ENCODE measurements at regions not wholly inside any gene's neighbourhood (a gene's known extent, or its start where the extent isn't known, plus 50 kb on each side); places are given as distances from the start of the nearest gene placed in this dataset.
A peak's percentile ranks its signal among the peaks of the same experiment; 100 is the strongest.
"Not testable (repeated sequence)": the region's sequence is repeated elsewhere in the genome, so short reads cannot be mapped to it uniquely, and the experiment has no call there.

- not testable (repeated sequence) for DNase-seq
These were observed 556.7 kb upstream of the SPRY2 start for GRCh38 chr13:80897641-80898040.

- no peak for DNase-seq
These were observed 554.0 kb upstream of the SPRY2 start for GRCh38 chr13:80894917-80895316.

DNA sequence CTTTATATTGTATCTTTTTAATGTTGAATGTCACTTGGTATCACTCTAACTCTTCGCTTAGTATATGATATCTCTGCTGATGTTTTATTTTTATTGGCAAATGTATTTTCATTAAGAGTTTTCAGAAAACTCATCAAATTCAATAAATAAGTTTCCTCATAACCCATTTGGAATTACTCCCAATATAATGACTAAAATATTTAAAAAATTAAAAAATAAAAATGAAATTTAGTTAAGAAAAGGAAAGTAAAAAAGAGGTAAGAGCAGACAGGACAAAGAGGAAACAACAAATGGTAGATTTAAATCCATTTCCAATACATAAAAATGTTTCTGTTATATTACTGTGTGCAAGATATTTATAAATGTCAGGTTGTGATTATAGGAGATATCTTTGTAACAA is 548.9 kb upstream of the SPRY2 start:
- no peak for DNase-seq

DNA sequence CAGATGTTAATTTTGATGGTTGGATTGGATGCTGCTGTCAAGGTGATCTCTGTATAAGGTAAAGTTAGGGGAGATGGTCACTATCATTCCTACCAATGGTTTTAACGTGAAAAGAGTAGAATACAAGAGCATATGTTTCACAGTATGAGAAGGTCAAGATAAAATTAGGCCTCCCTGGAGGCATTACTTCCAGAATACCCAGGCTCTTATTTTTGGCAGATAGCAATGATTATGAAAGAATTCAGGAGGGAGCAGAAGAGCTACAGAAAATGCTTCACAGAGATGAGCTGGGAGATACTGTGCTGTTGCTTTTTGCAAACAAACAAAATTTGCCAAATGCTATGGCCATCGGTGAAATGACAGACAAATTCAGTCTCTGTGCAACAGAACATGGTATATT is 547.5 kb upstream of the SPRY2 start:
- DNase-seq: no peak

GRCh38 chr13:80884056-80884785 is 543.3 kb upstream of the SPRY2 start:
- DNase-seq: peak; percentile 3

DNA sequence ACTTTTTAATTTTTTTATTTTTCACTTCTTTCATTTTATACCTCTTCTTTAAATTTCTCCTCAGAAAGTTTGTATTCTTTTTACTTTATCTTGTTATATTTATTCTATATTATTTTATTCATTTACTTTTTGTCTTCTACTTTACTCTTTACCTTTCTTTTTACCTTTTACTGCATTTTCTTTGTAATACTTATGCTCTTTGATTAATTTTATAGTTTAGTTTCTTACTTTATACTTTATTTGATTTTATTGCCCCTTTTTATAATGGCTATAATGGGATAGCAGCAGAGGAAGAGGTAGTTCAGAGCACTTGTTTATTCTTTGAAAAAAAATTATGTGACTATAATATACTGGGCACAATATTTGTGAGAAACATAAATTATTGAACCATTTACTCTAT is 542.6 kb upstream of the SPRY2 start:
- DNase-seq: no peak

- peak; percentile 83 for DNase-seq
These were observed 541.1 kb upstream of the SPRY2 start for GRCh38 chr13:80881942-80882445.

DNA sequence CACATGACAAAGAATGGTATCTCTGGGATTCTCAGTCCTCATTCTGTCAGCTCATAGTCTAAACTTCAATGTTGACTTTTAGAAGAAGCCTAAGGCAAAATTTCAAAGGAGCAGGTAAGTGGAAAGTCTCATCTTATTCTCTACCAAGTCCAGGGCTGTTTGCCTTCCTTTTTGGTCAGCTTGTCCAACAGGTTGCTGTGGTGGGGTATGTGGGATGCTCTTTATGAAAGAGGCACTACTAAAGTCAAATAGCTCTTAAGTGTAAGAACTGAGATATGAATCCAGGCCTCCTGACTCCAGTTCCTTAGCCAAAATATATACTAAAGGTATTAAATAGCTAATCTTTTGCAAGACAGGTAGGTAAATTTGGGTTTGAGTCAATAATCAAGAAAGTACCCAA is 540.6 kb upstream of the SPRY2 start:
- no peak for DNase-seq

DNA sequence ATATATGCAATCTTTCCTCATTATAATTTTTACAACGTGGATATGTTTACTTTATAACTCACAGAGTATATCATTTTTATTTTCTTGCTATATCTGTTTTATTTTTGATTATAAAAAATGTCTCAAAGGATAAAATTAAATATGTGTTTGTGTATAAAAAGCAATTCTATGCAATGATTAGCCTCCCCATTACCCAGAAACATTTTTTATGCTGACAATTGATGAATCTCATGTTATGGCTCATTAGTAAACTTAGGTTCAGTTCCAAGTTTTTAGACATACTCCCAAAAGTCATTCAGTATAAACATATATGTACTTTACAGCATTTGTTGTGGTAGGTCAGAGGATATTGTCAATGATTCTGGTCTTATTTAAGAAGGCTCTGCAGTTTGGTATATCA is 540.1 kb upstream of the SPRY2 start:
- no peak for DNase-seq

- DNase-seq: no peak
These were observed 537.0 kb upstream of the SPRY2 start for GRCh38 chr13:80877944-80878241.

DNA sequence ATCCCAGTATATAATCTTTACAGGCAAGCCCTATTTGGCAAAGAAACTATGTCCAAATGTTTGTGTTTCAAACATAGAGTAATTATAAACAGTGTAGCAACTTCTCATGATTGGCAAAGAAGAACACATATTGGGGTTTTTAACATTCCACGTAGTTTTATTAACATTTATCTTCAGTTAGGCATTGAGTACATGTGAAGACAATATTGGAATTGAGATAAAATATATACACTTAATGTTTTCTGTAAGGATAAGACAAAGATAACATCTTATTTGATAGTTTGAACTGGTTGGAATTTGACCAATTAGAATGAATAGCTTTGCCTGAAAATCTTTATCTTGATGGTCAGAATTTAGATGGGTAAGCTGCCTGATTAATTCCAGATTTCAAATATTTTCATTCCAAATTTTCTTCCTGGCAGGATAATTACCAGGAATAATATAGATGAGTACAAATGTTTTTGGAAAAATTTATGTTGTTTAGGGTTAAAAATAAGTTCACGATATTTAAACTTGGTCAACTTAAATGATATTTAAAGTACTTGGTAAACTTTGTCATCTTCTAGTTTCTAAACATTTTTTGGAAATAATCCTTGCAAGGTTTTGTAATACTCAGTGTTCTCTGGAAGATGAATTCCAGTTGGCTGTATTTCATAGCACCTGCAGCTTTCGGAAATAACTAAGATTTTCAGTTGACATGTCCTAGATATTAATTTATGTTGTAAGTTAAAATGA is 536.5 kb upstream of the SPRY2 start:
- no peak for DNase-seq

GRCh38 chr13:80873589-80873988 is 532.7 kb upstream of the SPRY2 start:
- no peak for DNase-seq

- DNase-seq: not testable (repeated sequence)
These were observed 531.0 kb upstream of the SPRY2 start for GRCh38 chr13:80871971-80872370.

DNA sequence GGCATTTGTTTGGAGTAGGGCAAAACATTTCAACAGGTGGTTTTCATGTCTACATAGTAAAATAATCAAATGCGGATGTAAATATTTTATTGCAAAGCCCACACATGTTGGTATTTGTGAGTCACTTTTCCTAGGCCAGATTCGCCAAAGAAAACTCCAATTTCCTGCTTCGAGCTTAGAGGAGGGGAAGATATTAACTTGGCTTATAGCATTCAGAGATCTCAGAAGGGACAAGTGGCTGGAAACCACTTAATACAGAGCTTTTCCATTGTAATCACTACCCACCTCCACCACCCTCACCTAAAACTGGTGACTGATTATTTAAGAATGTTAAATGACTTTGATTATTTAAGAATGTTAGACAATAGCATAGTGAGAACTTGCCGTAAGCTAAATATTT is 530.6 kb upstream of the SPRY2 start:
- no peak for DNase-seq

- peak; percentile 3 for DNase-seq
These were observed 529.3 kb upstream of the SPRY2 start for GRCh38 chr13:80870186-80870585.

DNA sequence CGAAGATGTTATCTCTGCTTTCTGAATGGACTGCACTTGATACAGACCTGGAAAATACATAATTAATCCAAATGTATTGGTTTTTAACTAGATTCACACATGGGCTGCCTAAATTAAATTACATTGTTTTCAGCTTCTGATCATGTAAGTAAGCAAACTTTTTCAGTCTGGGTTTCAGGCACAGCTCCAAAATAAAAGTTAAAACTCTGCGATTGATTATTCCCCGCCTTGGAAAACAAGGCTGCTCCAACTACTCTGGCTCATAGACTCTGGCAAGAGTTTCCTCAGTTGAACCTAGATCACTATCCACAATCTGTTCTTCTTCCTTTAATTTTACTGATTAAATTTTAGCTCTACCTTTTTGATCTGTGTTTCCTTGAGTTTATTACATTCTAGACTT is 526.0 kb upstream of the SPRY2 start:
- no peak for DNase-seq

- DNase-seq: peak; percentile 94
These were observed 524.4 kb upstream of the SPRY2 start for GRCh38 chr13:80865329-80865728.

DNA sequence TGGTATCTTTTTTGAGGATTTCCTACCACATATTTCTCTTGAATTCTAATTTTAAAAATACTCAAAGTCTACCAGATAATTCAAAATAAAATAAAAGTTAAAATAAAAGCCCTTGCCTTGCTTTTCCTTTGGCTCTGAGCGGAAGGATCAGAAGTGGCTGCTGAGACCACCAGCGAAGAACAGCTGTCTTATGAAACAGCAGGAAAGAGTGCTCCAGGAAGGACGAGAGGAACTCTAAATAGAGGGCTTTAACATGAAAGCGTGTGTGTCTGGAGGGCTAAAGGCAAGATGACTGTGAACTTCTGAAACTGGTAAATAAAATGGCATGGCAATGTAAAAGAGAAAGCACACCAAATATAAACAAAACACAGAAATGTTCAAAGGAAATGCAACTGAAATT is 521.5 kb upstream of the SPRY2 start:
- no peak for DNase-seq

DNA sequence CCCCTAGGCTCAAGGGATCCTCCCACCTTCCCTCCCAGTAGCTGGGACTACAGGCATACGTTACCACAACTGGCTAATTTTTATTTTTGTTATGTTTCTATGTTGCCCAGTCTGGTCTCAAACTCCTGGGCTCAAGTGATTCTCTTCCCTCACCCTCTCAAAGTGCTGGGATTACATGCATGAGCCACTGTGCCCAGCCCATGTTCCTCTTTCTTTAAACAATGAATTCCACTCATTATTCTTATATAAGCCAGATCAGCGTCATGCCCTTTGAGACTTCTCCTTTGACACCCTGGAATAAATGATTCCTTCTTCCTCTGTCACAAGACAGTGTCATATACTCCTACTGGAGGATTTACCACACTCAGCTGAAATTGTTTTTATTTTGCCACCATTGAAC is 519.9 kb upstream of the SPRY2 start:
- no peak for DNase-seq

GRCh38 chr13:80858131-80858530 is 517.2 kb upstream of the SPRY2 start:
- no peak for DNase-seq

- DNase-seq: no peak
These were observed 516.4 kb upstream of the SPRY2 start for GRCh38 chr13:80857321-80857720.

GRCh38 chr13:80850771-80851170 is 509.8 kb upstream of the SPRY2 start:
- no peak for DNase-seq

GRCh38 chr13:80844164-80844563 is 503.2 kb upstream of the SPRY2 start:
- no peak for DNase-seq

DNA sequence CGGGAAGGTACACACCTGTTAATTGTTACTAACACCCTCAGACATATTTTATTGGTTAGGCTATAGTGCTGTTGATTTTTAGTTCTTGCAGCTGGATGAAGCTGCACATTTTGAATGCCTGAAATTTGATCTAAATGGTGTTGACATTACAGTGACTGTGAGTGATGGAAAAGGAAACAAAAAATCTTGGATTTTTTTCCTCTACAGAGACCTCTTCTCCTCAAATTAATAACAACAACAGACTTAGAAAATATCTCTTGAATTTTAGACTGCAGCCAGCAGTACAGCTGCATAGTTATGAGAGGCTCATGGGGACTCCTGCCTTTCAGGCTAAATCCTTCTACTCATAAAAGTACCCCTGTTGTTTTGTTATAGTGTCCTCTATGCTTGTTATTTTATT is 500.5 kb upstream of the SPRY2 start:
- peak; percentile 58 for DNase-seq

All from NCI-H1105 treated with DMSO at 0.1 percent for 48 hours (cell line).